GM19397 (cell line): ENCODE measurements at regions not wholly inside any gene's neighbourhood (a gene's known extent, or its start where the extent isn't known, plus 50 kb on each side); places are given as distances from the start of the nearest gene placed in this dataset.

Experiments used
- ATAC-seq: cut with Tn5 transposase; IDR thresholded peaks from one replicate; pipeline ENCODE4 v1.9.1; 2021; ENCODE audit warnings: mild to moderate bottlenecking, moderate library complexity; ENCODE audit not compliant: unreplicated experiment

DNA sequence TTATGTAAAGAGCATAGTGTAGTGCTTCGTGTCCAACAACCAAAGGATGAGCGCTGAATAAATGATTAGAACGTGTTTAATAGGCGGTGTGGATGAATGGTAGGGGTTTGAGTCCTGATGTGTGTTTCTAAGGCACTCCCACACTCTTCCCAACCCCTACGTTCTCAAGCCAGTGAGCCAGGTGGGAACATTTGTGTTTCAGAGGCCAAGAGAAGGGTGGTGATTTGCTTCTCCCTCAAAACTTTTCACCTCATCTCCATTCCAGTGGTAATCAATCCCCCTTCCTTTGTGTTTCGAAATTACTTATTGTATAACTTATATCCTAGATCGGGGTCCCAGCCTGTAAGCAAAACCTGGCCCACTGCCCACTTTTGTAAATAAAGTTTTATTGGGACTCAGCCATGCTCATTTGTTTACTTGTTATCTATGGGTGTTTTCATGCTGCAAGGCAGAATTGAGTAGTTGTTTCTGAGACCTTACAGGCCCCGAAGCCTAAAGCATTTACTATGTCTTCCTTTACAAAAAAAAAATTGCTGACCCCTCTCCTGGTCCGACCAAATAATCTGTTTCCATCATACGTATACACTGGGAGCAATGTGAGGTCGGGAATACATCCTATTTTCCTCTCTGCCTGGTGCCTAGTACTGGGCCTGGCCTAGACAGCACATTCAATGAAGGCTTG is 150.8 kb upstream of the MYCN start:
- no peak for ATAC-seq

DNA sequence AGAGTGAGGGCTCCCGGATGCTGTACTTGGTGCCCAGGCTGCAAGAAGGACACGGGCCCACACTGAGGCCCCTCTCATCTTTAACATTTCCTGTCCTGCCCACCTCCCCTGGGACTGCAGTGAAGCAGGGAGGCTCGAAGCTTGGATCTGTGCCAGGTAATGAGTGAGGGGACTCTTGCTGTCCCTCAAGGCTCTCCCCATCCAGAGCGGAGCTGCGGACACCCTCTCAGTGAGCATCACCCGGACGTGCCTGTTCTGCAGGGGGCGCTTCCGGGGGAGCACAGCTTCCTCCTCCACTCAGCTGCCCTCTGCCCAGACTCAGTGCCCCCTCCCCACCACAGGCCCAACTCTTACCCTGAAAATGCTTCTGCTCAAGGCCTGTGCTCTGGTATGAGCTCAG is 150.0 kb upstream of the MYCN start:
- no peak for ATAC-seq

DNA sequence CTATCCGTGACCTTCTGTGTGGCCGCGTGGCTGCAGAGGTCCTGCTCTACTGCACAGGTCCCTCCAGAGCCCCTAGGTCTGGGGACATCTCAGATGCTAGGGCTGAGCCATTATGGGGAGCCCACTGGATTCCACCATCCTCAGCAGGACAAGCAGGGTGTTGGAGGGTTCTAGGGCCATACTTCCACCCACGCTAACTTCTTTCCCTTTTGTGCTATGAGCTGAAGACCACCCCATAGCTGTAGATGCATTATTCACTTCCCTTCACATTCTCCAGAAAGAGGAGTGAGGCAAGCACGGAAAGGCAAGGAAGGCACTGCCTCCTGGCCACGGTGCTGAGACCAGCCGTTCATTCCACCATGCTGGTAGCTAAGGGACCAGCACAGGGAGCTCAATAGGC is 149.5 kb upstream of the MYCN start:
- ATAC-seq: no peak

DNA sequence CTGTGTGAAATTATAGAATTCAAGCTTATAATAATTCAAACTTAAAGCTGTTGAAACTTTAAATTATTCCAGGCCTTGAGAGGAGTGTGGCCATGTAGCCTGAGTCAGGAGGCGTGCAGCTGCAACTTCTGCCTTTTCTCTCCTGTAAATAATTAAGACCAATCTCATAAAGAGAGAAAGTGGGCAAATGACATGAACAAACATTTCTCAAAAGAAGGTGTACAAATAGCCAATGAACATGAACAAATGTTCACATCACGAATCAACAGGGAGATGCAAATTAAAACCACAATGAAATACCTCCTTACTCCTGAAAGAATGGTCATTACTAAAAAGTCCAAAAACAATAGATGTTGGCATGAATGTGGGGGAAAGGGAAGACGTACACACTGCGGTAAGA is 149.1 kb upstream of the MYCN start:
- no peak for ATAC-seq

GRCh38 chr2:15792331-15792730 is 148.0 kb upstream of the MYCN start:
- ATAC-seq: no peak

DNA sequence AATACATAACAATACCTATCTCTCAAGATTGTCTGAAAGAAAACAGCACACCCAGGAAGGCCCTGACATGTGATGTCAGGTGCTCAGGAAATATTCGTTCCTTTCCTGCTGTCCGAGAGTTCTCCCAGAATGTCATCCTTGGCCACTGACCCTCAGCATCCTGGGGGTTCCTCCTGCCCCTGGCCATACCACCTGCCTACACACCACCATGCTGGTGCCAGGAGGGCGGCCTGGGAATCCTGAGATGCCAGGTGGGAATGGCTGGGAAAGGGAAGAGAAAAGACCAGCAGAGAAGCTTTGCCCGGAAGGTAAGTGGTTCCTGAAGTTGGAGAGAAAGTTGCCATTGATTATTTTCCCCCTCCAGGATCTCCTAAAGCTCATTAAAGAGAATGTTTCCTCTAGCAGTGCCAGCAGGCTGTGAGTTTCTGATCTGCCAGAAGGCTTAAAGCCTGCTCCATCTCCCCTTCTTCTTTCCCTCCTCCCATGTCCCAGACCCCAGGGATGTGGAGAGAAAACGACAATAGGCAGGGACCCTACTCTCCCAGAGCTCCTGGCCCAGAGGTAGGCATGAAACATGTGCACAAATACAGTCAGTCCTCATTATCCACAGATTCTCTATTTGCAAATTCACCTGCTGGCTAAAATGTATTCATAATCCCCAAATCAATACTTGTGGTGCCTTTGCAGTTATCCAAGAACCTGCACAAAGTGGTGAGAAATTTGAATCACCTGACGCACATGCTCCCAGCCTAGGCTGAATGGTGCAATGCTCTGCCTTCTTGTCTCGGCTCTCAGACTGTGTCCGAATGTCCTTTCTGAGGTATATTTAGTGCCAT is 147.1 kb upstream of the MYCN start:
- ATAC-seq: no peak

- no peak for ATAC-seq
Observed at GRCh38 chr2:15793978-15794377, 146.4 kb upstream of the MYCN start.

GRCh38 chr2:15794608-15795134 is 145.7 kb upstream of the MYCN start:
- no peak for ATAC-seq

GRCh38 chr2:15795426-15795825 is 144.9 kb upstream of the MYCN start:
- no peak for ATAC-seq

- ATAC-seq: no peak
Observed at GRCh38 chr2:15796167-15796942, 144.0 kb upstream of the MYCN start.

- no peak for ATAC-seq
Observed at GRCh38 chr2:15797231-15797938, 143.0 kb upstream of the MYCN start.

DNA sequence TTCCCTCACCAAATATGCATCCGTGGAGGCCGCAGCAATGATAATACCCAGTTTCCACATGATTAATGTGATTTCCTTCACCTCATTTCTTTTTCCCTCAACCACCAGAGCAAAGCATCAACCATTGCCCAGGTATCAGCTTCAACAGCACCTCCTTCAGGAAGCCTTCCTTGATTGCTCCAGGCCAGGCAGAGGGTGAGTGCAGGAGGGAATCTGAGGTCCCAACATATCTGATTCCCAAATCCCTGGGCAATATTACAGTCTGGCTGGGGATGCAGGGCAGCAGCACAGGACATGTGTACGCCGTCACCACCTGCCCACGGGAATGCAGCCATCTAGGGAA is 142.4 kb upstream of the MYCN start:
- no peak for ATAC-seq

DNA sequence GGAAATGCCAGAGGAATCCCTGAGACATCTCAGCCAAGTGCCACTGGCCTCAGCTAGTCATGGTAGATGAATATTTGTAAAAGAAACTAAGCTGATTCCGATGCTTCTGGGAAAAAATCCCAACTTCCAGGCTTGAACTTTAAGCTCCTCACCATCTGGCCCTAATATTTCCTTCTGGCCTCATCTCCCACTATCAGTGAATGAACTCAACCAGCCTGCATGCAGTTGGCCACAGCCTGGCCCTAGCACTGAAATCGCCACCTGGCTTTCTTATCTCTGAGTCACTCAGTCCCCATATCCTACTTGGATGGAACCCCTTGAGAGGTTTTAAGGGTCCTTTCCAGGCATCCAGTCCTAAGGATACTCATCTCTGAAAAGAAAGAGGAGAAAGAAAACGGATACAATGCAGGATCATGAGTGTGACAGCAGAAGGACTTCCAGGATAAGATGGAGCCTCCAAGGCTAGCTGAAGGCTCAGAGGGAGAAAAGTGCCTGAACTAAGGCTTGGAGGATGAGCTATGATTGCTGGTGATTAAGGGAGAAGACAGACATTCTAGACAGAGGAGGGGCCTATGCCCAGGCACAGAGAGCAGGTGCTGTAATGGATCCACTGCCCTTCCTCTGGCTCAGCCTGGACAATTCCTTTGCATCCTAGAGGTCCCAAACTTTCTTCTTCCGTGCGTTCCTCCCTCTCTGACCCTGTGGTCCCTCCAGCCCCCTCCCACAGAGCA is 141.5 kb upstream of the MYCN start:
- ATAC-seq: no peak

DNA sequence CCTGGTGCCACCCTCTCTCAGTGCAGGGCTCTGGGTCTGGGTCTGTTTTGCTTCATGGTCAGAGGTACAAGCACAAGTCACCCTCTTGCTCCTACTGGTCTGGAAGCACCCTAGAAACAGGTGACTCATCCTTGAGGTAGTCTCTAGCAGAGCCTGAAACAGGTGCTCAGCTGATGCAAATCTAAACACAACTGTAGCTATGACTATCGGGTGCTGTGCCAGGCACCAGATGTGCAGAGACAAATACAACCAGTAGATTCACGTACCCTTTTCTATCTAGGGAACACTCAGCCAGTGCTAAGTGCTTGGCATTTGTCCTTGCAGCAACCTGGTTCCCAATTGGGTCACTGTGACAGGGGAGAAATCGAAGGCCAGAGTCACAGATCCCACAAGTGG is 140.9 kb upstream of the MYCN start:
- no peak for ATAC-seq

DNA sequence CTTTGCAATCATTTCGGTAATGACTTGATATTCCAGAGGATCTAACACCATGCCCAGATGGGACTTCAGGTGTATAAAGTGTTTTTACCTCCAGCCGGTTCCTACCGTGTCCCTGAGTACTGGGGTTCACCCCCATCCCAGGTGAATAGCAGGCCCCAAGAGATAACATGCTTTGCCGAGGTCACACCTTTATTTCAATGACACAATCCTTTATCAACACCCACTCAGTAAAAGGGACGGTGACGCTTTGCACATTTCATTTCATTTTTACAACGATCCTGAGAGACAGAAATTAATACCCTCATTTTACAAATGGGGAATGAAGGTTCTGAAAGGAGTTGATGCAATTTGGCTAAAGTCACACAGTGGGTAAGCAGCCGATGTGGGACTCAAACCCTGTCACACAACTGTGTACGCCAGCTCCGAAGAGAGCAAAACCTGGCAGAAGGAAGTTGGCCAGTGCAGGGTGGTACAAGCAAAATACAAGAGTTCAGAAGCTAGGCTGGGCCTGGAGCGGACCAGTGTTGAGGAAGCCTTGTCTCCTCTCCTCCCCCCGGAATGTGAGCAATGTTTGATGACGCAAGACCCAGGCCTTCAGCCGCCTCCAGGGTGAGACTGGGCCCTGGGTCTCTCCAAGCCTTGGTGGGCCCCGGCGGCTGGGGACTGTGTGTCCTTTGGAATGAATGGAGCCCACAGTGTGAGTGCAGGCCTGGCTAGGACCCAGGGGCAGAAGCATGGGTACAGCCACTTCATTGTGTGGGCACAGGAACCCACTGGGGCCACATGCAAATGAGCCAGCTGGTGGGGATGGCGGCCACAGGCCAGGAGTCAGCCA is 139.6 kb upstream of the MYCN start:
- no peak for ATAC-seq

DNA sequence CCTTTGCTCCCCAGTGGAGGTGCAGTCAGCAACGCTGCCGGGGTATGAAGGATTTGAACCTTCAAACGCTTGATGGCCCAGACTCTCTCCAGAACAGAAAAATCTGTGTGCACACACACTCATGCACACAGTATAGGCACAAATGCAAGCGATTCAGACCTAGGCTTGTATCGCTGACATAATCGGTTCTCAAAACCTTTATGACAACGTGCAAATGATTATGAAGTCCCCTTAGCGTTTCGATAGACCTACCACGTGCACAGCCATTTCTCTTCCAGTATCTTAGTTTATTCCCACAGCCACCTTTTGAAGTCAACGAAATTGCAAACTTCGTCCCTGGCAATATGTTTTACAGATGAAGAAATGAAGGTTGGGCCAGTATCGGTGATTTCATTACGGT is 138.9 kb upstream of the MYCN start:
- no peak for ATAC-seq

- no peak for ATAC-seq
Observed at GRCh38 chr2:15801904-15802303, 138.4 kb upstream of the MYCN start.

GRCh38 chr2:15802657-15803542 is 137.4 kb upstream of the MYCN start:
- ATAC-seq: no peak
